Thymus (tissue), 11 donors: ENCODE measurements at regions not wholly inside any gene's neighbourhood (a gene's known extent, or its start where the extent isn't known, plus 50 kb on each side); places are given as distances from the start of the nearest gene placed in this dataset.

Experiments
- DNase-seq, 9 donors: peaks; one replicate each; pipeline ENCODE4 v3.0.0-alpha.2; 2013; ENCODE audit warnings: low spot score in 9 of 9, low read depth in 6 of 9, missing footprints in 1 of 9
- H3K27ac ChIP-seq, 2 donors: one replicate each; pipeline ENCODE4 v1.5.1; 2013; ENCODE audit warnings: control low read depth in 1 of 2, low read depth in 1 of 2, low read length in 1 of 2, mild to moderate bottlenecking in 1 of 2, moderate library complexity in 1 of 2
- H3K27me3 ChIP-seq, 2 donors: one replicate each; pipeline ENCODE4 v1.5.1; 2013; ENCODE audit warnings: low read length in 1 of 2; ENCODE audit not compliant: control insufficient read depth in 2 of 2, insufficient read depth in 1 of 2
- H3K36me3 ChIP-seq, 2 donors: one replicate each; pipeline ENCODE4 v1.5.1; 2013; ENCODE audit warnings: low read length in 1 of 2, mild to moderate bottlenecking in 1 of 2, moderate library complexity in 1 of 2; ENCODE audit not compliant: control insufficient read depth in 2 of 2, insufficient read depth in 2 of 2
- H3K4me1 ChIP-seq, 2 donors: one replicate each; pipeline ENCODE4 v1.5.1; 2013; ENCODE audit warnings: low read length in 2 of 2; ENCODE audit not compliant: control insufficient read depth in 2 of 2, insufficient read depth in 2 of 2
- H3K4me3 ChIP-seq, 2 donors: one replicate each; pipeline ENCODE4 v1.5.1; 2013; ENCODE audit warnings: low read length in 2 of 2, control low read depth in 1 of 2, mild to moderate bottlenecking in 1 of 2
- H3K9me3 ChIP-seq, 2 donors: one replicate each; pipeline ENCODE4 v1.5.1; 2013; ENCODE audit warnings: low read length in 1 of 2, mild to moderate bottlenecking in 1 of 2; ENCODE audit not compliant: control insufficient read depth in 2 of 2, insufficient read depth in 1 of 2
- WGBS: extraction: QIAGEN DNeasy Blood & Tissue Kit; methylation state at CpG from one replicate; pipeline ENCODE4 v1.1.7; 2013; 5-methylcytosine and 5-hydroxymethylcytosine counted together
- donor health status: healthy.

DNA sequence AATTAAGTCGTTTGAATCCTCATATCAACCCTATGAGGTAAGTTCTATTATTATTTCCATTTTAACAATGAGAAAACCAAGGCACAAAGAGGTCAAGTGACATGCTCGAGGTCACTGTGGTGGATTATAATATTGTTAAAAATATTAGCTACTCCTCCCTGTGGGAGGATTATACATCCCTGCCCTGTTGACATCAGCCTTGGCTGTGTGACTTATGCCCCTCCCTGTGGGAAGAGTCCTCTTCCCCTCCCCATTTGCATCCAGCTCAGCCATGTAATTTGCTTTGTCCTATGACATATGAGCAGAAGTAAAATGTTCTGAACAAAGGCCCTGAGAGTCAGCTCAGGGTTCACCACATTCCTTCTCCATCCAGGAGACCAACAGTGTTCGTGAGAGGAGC, 152.7 kb upstream of the ZIC3 start:
- DNase-seq: no peak
- 70% methylated on average over 3 of the region's 3 CpGs for WGBS
- no peaks in the 10 kb centered on the region for H3K36me3 ChIP-seq
- H3K9me3 ChIP-seq: no peaks in the 10 kb centered on the region
- H3K27ac ChIP-seq: no peak overlapping the region
- H3K27me3 ChIP-seq: no peaks in the 10 kb centered on the region
- H3K4me1 ChIP-seq: no peaks in the 10 kb centered on the region
- H3K4me3 ChIP-seq: no peak overlapping the region

DNA sequence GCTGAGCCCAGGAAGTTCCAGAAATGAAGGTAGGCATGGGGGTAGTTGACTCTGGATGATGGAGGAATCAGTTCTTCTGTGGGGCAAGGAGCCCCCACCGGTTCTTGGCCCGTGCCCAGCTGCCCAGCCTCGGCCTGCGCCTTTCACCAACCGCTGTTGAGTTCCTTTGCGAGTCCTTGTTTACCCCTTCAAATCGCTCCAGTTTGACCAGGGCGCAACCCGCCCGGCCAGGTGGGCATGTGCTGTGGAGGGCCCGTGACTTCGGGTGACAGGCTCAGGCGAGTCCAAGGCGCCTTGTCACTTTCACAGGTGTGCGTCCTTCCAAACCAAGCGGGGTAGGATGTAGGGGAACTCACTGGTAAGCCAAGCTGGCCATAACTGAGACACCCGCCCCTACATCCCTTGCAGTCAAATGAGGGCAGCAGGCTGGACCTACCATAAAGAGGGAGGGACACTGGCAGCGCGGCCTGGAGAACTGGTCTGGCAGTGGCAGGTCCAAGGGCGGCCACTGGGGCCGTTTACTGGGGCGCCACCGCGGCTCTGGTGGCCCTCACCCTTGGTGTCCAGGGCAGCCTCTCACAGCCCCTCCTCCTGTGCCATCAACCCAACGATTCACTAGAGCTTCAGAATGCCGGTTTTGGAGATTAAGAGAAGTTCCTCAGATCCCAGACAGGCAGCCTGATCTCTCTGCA, 160.3 kb upstream of the ZIC3 start:
- Histone ChIP-seq H3K9me3 (no peaks in the 10 kb centered on the region), H3K27me3 (no peaks in the 10 kb centered on the region), H3K4me3 (no peak overlapping the region), H3K4me1 (no peaks in the 10 kb centered on the region), H3K27ac (no peak overlapping the region), H3K36me3 (no peaks in the 10 kb centered on the region)
- DNase-seq: no peak
- 95% methylated on average over 26 of the region's 26 CpGs for WGBS

DNA sequence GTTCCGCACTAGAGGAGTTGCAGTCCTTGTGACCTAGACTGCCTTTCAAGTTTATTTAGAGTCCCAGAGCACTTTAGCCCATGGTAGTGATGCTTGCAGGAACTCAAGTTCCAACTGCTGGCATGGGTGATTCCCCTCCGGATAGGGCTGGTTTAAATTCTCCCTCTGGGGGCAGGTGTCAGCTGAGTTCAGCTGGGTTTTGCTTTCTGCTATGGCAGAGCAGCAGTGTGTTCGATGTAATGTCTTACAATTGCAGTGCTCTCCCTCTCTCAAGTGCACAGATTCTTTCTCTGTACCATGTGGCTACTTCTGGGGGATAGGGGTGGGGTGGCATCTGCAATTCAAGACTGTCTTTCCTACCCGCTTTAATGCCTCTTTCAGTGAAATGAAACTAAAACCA, 164.8 kb upstream of the ZIC3 start:
- no peak for DNase-seq
- H3K9me3 ChIP-seq: no peaks in the 10 kb centered on the region
- 83% methylated on average over 4 of the region's 4 CpGs for WGBS
- no peaks in the 10 kb centered on the region for H3K36me3 ChIP-seq
- no peaks in the 10 kb centered on the region for H3K4me1 ChIP-seq
- H3K27me3 ChIP-seq: no peaks in the 10 kb centered on the region
- H3K4me3 ChIP-seq: no peak overlapping the region
- H3K27ac ChIP-seq: no peak overlapping the region

DNA sequence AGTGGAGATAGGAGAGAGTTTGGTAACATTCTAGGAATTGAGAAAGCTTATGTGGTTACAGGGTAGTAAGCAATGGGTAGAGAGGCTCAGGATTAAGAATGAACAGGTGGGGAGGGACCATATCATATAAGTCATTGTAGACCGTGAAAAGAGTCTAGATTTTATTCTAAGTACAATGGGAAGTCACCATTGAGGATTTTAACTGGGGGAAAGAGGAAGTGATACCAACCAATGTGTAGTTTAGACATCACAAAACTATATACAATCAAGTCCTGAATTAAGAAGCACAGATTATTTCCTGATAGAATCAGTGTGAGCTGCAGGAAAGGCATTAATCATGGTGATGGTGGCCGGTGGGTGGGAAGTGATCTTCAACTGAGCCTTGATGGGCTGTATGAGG, 178.3 kb upstream of the ZIC3 start:
- H3K4me1 ChIP-seq: no peaks in the 10 kb centered on the region
- no peaks in the 10 kb centered on the region for H3K9me3 ChIP-seq
- no peaks in the 10 kb centered on the region for H3K36me3 ChIP-seq
- H3K27ac ChIP-seq: no peak overlapping the region
- H3K27me3 ChIP-seq: no peaks in the 10 kb centered on the region
- no peak overlapping the region for H3K4me3 ChIP-seq
- DNase-seq: no peak
- 86% methylated on average over 2 of the region's 2 CpGs for WGBS

DNA sequence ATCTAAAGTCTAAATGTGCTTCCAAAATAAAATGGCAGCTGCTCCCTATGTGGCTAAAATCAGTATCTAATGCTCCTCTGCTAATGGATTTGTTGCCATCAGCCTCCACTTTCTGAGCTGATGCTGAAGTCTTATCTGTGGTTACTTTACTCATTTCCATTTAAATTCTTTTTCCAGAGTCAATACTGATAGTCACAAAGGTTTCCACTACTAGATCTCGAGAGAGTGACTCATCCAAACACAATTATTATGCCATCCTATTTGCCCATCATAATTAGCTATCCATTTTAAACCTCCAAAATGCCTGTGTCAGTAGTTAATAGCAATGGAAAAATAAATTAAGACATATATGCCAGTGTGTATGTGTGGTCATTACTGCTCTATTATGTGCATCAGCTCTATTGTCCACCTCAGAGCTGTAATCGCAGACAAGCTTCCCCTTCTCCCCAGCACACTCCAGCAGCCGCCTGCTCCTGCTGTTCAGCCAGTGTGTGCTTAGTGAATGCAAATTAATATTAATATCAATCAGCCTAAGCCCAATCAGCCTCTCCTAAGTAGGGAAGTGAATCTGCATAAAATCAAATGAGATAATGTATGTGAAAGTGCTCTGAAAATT, 199.8 kb upstream of the ZIC3 start:
- Histone ChIP-seq H3K27me3 (no peaks in the 10 kb centered on the region), H3K9me3 (no peaks in the 10 kb centered on the region), H3K4me3 (no peak overlapping the region), H3K27ac (no peak overlapping the region), H3K36me3 (no peaks in the 10 kb centered on the region), H3K4me1 (no peaks in the 10 kb centered on the region)
- 80% methylated on average over 3 of the region's 3 CpGs for WGBS
- no peak for DNase-seq

DNA sequence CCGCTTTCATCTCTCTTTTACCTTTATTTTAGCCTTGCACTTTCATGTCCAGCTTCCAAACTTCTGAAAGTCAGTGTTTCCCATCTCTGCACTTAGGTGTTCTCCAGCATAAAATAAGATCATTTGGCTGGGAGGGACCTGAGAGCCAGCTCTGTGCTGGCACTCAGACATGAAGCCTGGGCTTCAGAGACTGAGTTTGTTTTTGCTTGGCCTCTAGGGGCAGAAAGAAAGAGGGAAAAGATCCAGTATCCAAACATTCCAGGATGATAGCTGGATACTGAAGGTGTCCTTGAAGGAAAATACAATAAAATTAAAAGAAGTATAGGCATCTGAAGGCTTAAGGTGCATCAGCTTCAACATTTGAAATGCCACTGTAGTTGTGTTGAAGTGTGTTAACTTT, 202.4 kb upstream of the ZIC3 start:
- no peaks in the 10 kb centered on the region for H3K9me3 ChIP-seq
- H3K4me3 ChIP-seq: no peak overlapping the region
- no peaks in the 10 kb centered on the region for H3K4me1 ChIP-seq
- DNase-seq: no peak
- H3K36me3 ChIP-seq: no peaks in the 10 kb centered on the region
- H3K27ac ChIP-seq: no peak overlapping the region
- H3K27me3 ChIP-seq: no peaks in the 10 kb centered on the region
- WGBS: 83% methylated on average over 1 of the region's 1 CpG

DNA sequence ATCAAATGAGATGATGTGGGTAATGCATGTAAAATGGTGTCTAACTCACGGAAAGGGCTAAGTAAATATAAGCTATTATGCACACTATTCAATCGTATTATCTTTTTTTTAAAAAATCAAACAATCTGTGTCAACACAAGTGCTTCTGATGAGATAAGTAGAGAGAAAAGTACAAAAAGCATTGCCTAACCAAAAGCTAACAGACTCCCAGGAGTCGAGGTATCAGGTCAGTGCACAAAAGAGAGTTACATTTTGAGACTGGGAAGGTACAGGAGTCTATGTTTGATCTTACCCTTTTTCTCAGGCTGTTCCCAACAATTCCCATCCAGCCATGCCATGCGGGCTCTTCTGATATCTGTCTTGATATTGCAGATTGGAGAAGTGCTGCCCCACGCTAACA, 203.3 kb upstream of the ZIC3 start:
- no peaks in the 10 kb centered on the region for H3K36me3 ChIP-seq
- no peaks in the 10 kb centered on the region for H3K4me1 ChIP-seq
- H3K27me3 ChIP-seq: no peaks in the 10 kb centered on the region
- WGBS: 90% methylated on average over 5 of the region's 5 CpGs
- H3K9me3 ChIP-seq: no peaks in the 10 kb centered on the region
- H3K4me3 ChIP-seq: no peak overlapping the region
- DNase-seq: no peak
- H3K27ac ChIP-seq: no peak overlapping the region

DNA sequence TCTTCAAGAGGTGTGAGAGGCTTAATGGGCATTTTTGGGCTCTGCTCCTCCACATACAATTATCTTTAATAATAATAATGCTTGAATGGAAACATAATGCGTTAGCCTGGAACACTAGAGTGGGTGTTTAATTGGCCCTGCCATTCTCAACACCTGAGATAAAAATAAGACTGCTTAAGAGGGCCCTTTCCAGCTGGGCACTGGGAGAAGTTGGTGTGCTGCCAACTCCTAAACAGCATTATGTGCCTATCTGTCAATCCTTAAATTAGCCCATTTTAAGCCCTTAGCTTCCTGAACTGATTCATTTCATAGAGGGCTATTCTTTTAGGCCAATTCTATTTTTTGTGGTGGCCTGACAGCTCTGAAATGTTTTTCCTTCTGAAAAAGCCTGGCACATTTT, 211.1 kb upstream of the ZIC3 start:
- Histone ChIP-seq H3K9me3 (no peaks in the 10 kb centered on the region), H3K36me3 (no peaks in the 10 kb centered on the region), H3K4me3 (no peak overlapping the region), H3K27ac (no peak overlapping the region), H3K4me1 (no peaks in the 10 kb centered on the region), H3K27me3 (no peaks in the 10 kb centered on the region)
- no peak for DNase-seq
- 98% methylated on average over 1 of the region's 1 CpG for WGBS

DNA sequence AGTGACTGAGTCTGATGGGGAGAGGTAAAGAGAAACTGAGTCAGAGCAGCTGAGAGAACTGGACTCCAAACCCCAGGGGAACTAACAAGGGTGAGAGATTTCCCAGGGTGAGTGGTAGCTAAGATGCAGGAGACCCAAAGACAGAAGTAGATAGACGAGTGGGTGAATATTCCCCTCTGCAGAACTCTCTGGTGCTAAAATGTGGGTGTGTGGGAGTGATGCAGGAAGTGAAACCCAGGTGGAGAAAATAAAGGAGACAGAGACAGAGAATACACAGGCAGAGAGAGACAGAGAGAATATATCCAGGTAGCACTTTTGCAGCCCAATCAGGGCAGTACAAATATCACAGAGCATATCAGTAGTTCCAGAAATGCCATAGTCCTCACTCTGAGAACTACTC, 212.5 kb upstream of the ZIC3 start:
- H3K27me3 ChIP-seq: no peaks in the 10 kb centered on the region
- no peak for DNase-seq
- no peak overlapping the region for H3K4me3 ChIP-seq
- no peaks in the 10 kb centered on the region for H3K4me1 ChIP-seq
- H3K27ac ChIP-seq: no peak overlapping the region
- no peaks in the 10 kb centered on the region for H3K36me3 ChIP-seq
- 64% methylated on average over 1 of the region's 1 CpG for whole genome bisulfite sequencing
- no peaks in the 10 kb centered on the region for H3K9me3 ChIP-seq
